GM04504 (cell line): ENCODE measurements at regions not wholly inside any gene's neighbourhood (a gene's known extent, or its start where the extent isn't known, plus 50 kb on each side); places are given as distances from the start of the nearest gene placed in this dataset.
"Not testable (repeated sequence)": the region's sequence is repeated elsewhere in the genome, so short reads cannot be mapped to it uniquely, and the experiment has no call there.

Source experiments
- DNase-seq: peaks from one replicate; pipeline ENCODE4 v3.0.0-alpha.2; 2012; ENCODE audit warnings: low read depth

DNA sequence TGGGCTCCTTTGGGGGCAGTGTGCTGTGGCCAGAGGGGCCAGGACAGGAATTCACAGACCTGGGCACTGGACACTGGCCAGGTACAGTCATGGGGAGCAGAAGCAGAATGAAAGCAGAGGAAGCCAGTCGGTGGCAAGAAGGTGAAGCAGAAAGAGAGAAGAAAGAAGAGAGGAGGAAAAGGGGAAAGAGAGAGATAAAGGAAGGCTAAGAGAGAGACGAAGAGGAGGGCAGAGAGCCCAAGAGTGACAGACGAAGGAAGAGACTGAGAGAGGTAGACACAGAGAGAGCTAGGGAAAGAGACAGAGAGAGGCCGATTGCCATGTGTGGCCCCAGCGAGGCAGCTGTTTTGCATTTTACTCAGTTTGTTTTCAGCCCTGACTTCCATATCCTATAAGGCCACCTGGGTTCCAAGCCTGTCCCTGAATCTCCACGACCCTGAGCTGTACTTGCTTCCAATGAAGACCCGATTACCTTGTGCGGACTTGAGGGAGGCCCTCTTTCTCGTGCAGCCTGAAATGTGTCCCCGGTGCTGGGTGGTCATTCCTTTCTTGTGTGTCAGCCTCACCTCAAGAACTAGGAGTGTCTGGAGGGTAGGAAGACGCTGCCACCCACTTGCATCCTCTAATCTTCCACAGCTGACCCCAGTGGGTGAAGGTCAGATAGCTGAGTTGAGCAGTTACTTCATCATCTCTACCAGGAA lies 73.9 kb downstream of the LSM3 start:
- no peak for DNase-seq

- no peak for DNase-seq
These were observed 74.5 kb downstream of the LSM3 start for GRCh38 chr3:14253022-14253706.

GRCh38 chr3:14253707-14254382 lies 75.2 kb downstream of the LSM3 start:
- DNase-seq: no peak

GRCh38 chr3:14254812-14255702 lies 76.4 kb downstream of the LSM3 start:
- no peak for DNase-seq

DNA sequence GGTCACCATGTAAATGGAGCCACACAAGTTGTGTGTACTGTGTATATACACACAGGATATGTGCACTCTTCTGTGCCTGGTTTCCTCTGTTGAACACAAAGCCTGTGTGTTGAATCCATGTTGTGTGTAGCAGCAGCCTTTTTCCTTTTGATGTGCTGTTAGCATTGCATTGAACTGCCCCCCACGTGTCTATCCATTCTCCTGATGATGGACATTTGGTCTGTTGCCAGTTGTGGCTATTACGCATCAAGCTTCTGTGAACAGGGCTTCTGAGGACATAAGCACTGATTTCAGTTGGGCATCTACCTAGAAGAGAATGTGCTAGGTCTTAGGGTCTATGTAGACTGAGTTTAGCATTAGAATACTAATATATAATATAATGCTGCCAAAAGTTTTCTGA lies 77.4 kb downstream of the LSM3 start:
- DNase-seq: no peak

GRCh38 chr3:14256561-14257342 lies 78.1 kb downstream of the LSM3 start:
- DNase-seq: no peak

DNA sequence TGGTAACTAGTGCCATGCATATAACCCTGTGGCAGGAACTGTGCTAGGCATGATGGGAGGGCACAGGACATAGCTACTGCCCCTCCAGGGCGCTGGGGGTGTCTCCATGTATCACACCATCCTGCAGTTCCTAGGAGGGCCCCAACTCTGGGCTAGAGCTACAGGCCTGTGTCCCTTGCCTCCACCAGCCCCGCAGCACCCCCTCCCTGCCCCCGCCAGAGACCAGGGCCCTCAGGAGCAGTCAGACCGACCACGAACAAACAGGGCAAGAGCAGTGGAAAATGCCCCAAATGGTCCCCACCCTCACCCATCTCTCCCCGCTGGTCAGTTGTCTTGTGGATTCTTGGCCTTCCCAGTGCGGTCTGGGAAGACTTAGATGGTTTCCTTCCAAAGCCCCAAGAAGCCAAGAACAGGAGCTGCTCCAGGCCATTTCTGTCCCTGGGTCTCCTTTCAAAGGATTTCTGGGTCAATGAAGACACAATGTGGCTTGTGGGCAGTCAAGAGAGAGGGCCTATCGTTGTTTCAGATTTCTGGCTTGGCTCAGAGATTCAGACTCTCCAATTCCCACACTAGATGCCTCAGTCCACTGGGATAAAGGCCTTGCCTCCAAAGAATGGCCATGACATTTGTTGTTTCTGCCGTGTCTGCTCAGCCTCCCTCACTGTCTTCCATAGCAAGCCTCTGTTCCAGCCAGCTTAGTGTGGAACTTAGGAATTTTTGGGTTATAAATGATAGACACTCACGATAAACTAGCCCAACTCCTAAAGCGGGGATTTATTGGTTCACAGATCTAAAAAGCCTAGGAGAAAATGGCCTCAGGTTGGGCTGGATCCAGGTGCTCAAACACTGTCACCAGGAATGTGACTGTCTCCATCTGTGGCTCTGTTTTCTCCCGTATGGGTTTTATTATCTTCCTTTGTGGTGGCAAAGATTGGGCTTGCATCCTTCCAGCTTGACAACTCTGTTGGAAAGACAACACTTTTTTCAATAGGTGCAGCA lies 80.6 kb downstream of the LSM3 start:
- no peak for DNase-seq

GRCh38 chr3:14260463-14260862 lies 81.8 kb downstream of the LSM3 start:
- no peak for DNase-seq

- peak; percentile 42 for DNase-seq
These were observed 82.6 kb downstream of the LSM3 start for GRCh38 chr3:14261229-14261628.

DNA sequence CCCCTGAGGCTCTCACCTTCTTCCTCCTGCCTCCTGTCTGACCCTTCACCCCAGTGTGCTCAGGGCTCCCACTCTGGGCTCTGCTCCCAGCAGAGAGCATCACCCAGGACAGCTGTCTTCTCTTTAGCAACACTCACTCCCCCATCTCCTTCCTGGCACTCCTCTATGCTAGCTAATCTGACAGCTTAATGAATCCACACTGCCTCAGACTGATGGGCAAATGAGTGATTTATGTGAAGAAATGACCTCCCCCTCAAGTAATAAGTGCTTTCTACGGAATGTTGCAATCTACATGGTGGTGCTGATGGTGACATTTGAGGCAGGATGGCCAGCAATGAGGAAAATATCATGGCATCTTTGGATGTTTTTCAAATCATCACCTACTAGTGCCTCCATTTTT lies 83.6 kb downstream of the LSM3 start:
- no peak for DNase-seq

- DNase-seq: no peak
These were observed 84.2 kb downstream of the LSM3 start for GRCh38 chr3:14262867-14263266.

- DNase-seq: no peak
These were observed 84.8 kb downstream of the LSM3 start for GRCh38 chr3:14263317-14264005.

GRCh38 chr3:14265246-14265962 lies 86.8 kb downstream of the LSM3 start:
- no peak for DNase-seq

- peak; percentile 73 for DNase-seq
These were observed 87.7 kb downstream of the LSM3 start for GRCh38 chr3:14266361-14266760.

- no peak for DNase-seq
These were observed 89.4 kb downstream of the LSM3 start for GRCh38 chr3:14267976-14268375.

DNA sequence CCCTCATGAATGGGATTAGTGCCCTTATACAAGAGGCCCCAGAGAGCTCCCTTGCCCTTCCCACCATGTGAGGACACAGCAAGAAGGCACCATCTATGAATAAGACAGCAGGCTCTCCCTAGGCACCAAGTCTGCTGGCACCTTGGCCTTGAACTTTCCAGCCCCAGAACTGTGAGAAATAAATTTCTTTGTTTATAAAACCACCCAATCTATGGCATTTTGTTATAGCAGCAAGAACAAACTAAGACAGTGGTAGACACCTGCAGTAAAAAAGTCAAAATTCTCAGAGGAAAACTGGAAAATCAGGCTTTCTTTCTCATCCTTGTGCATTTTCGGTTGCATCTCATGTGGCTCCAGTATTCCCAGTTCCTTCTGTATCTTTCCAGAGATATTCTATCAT lies 90.3 kb downstream of the LSM3 start:
- no peak for DNase-seq

- not testable (repeated sequence) for DNase-seq
These were observed 93.7 kb downstream of the LSM3 start for GRCh38 chr3:14272041-14272958.
